GM18505 (cell line): ENCODE measurements at regions not wholly inside any gene's neighbourhood (a gene's known extent, or its start where the extent isn't known, plus 50 kb on each side); places are given as distances from the start of the nearest gene placed in this dataset.
"Not testable (repeated sequence)": the region's sequence is repeated elsewhere in the genome, so short reads cannot be mapped to it uniquely, and the experiment has no call there.

Source experiments
- ATAC-seq: cut with Tn5 transposase; IDR thresholded peaks from one replicate; pipeline ENCODE4 v1.9.1; 2021; ENCODE audit not compliant: unreplicated experiment
- POLR2A ChIP-seq: IDR thresholded peaks from 4 replicates; pipeline ENCODE4 v1.6.1; 2011; ENCODE audit warnings: borderline replicate concordance; ENCODE audit not compliant: insufficient read depth, insufficient read length; ENCODE audit errors: extremely low read depth

- TF ChIP-seq POLR2A = no peak
Observed at GRCh38 chr14:53723221-53723620, 233.4 kb downstream of the BMP4 start.

GRCh38 chr14:53719536-53719935 lies 237.1 kb downstream of the BMP4 start:
- TF ChIP-seq POLR2A = no peak
- ATAC-seq = no peak

More at GRCh38 chr14:53723221-53723620, 233.4 kb downstream of the BMP4 start:
- no peak for ATAC-seq

GRCh38 chr14:53716578-53716977 lies 240.0 kb downstream of the BMP4 start:
- no peak for ATAC-seq

GRCh38 chr14:53715193-53715721 lies 241.4 kb downstream of the BMP4 start:
- ATAC-seq = no peak
- no peak for TF ChIP-seq POLR2A

More at GRCh38 chr14:53716578-53716977, 240.0 kb downstream of the BMP4 start:
- no peak for TF ChIP-seq POLR2A

GRCh38 chr14:53714495-53715192 lies 242.0 kb downstream of the BMP4 start:
- no peak for ATAC-seq
- no peak for TF ChIP-seq POLR2A

GRCh38 chr14:53712901-53713300 lies 243.7 kb downstream of the BMP4 start:
- not testable (repeated sequence) for ATAC-seq

- no peak for TF ChIP-seq POLR2A
- no peak for ATAC-seq
Observed at GRCh38 chr14:53711205-53711604, 245.4 kb downstream of the BMP4 start.

- no peak for TF ChIP-seq POLR2A
- ATAC-seq = no peak
Observed at GRCh38 chr14:53710615-53711014, 246.0 kb downstream of the BMP4 start.

- ATAC-seq = no peak
- no peak for TF ChIP-seq POLR2A
Observed at GRCh38 chr14:53709381-53709780, 247.2 kb downstream of the BMP4 start.

- TF ChIP-seq POLR2A = no peak
- no peak for ATAC-seq
Observed at GRCh38 chr14:53703457-53703856, 253.2 kb downstream of the BMP4 start.

GRCh38 chr14:53701108-53701875 lies 255.3 kb downstream of the BMP4 start:
- no peak for ATAC-seq

GRCh38 chr14:53696217-53696965 lies 260.2 kb downstream of the BMP4 start:
- no peak for TF ChIP-seq POLR2A
- ATAC-seq = no peak

More at GRCh38 chr14:53701108-53701875, 255.3 kb downstream of the BMP4 start:
- no peak for TF ChIP-seq POLR2A

- TF ChIP-seq POLR2A = no peak
- ATAC-seq = no peak
Observed at GRCh38 chr14:53695692-53696214, 260.9 kb downstream of the BMP4 start.
